HL-60 (cell line): ENCODE measurements at regions not wholly inside any gene's neighbourhood (a gene's known extent, or its start where the extent isn't known, plus 50 kb on each side); places are given as distances from the start of the nearest gene placed in this dataset.
"Not testable (repeated sequence)": the region's sequence is repeated elsewhere in the genome, so short reads cannot be mapped to it uniquely, and the experiment has no call there.

ENCODE experiments used
- DNase-seq, 2 experiments: peaks; one replicate each; pipeline ENCODE4 v3.0.0-alpha.2; 2010 to 2020; ENCODE audit warnings: low read depth in 1 of 2, low spot score in 1 of 2
- H3K27ac ChIP-seq: fragments of 250-450 bp; sonication (Bioruptor Pico); replicated peaks from 2 replicates; pipeline ENCODE4 v1.5.1; 2020; ENCODE audit warnings: mild to moderate bottlenecking, moderate library complexity
- H3K27me3 ChIP-seq: fragments of 250-450 bp; sonication (Bioruptor Pico); 2 replicates; pipeline ENCODE4 v1.5.1; 2021; ENCODE audit warnings: mild to moderate bottlenecking, moderate library complexity; ENCODE audit not compliant: insufficient read depth, poor library complexity, severe bottlenecking
- H3K4me3 ChIP-seq: replicated peaks from 2 replicates; pipeline ENCODE4 v1.5.1; 2011; ENCODE audit warnings: mild to moderate bottlenecking, control low read depth, low read length; ENCODE audit not compliant: insufficient read depth
- CTCF ChIP-seq: IDR thresholded peaks from one replicate; pipeline ENCODE4 v1.5.1; 2011; ENCODE audit warnings: low read length, control low read depth, inconsistent platforms; ENCODE audit not compliant: insufficient read depth
- GABPA ChIP-seq: IDR thresholded peaks from 2 replicates; pipeline ENCODE4 v1.6.1; 2012; ENCODE audit warnings: low read depth
- POLR2AphosphoS5 ChIP-seq: IDR thresholded peaks from 2 replicates; pipeline ENCODE4 v1.6.1; 2012; ENCODE audit warnings: low read depth
- REST ChIP-seq: IDR thresholded peaks from 2 replicates; pipeline ENCODE4 v1.6.1; 2012; ENCODE audit warnings: low read depth; ENCODE audit not compliant: insufficient replicate concordance
- SPI1 ChIP-seq: IDR thresholded peaks from 2 replicates; pipeline ENCODE4 v1.6.1; 2012; ENCODE audit warnings: low read depth, mild to moderate bottlenecking, borderline replicate concordance

GRCh38 chrX:137858106-137858505, 292.2 kb downstream of the ZIC3 start:
- TF ChIP-seq SPI1 (no peak), GABPA (no peak), POLR2AphosphoS5 (no peak), CTCF (no peak), REST (no peak)
- no peaks in the 10 kb centered on the region for H3K27me3 ChIP-seq
- H3K4me3 ChIP-seq: no peak overlapping the region
- DNase-seq: no peak
- H3K27ac ChIP-seq: no peak overlapping the region

GRCh38 chrX:137878401-137878800, 312.5 kb downstream of the ZIC3 start:
- Histone ChIP-seq H3K27me3 (no peaks in the 10 kb centered on the region), H3K4me3 (no peak overlapping the region), H3K27ac (no peak overlapping the region)
- no peak for DNase-seq
- TF ChIP-seq SPI1 (no peak), CTCF (no peak), POLR2AphosphoS5 (no peak)

- Histone ChIP-seq H3K4me3 (no peak overlapping the region), H3K27ac (no peak overlapping the region), H3K27me3 (no peaks in the 10 kb centered on the region)
- no peak for DNase-seq
- TF ChIP-seq POLR2AphosphoS5 (no peak), SPI1 (no peak), REST (no peak), GABPA (no peak), CTCF (no peak)
These were observed 317.0 kb downstream of the ZIC3 start for GRCh38 chrX:137882960-137883359.

- H3K27ac ChIP-seq, DNase-seq, H3K27me3 ChIP-seq, H3K4me3 ChIP-seq: not testable (repeated sequence)
These were observed 318.9 kb downstream of the ZIC3 start for GRCh38 chrX:137884813-137885212.
